GM20000 (cell line): ENCODE measurements at regions not wholly inside any gene's neighbourhood (a gene's known extent, or its start where the extent isn't known, plus 50 kb on each side); places are given as distances from the start of the nearest gene placed in this dataset.

Experiments used
- DNase-seq: peaks from one replicate; pipeline ENCODE4 v3.0.0; 2012; ENCODE audit warnings: low spot score
- CTCF ChIP-seq: IDR thresholded peaks from 2 replicates; pipeline ENCODE4 v1.5.1; 2012; ENCODE audit warnings: mild to moderate bottlenecking, control low read depth; ENCODE audit errors: extremely low read depth, missing control alignments

GRCh38 chr4:174110180-174110579 is 173.3 kb downstream of the FBXO8 start:
- no peak for TF ChIP-seq CTCF
- DNase-seq = no peak

- TF ChIP-seq CTCF = no peak
- no peak for DNase-seq
These were observed 175.6 kb downstream of the FBXO8 start for GRCh38 chr4:174107746-174108354.

GRCh38 chr4:174105202-174105601 is 178.3 kb downstream of the FBXO8 start:
- DNase-seq = no peak
- no peak for TF ChIP-seq CTCF

- no peak for TF ChIP-seq CTCF
- no peak for DNase-seq
These were observed 182.6 kb downstream of the FBXO8 start for GRCh38 chr4:174100910-174101309.

- no peak for DNase-seq
- no peak for TF ChIP-seq CTCF
These were observed 183.8 kb downstream of the FBXO8 start for GRCh38 chr4:174099712-174100111.

GRCh38 chr4:174096999-174097398 is 186.5 kb downstream of the FBXO8 start:
- DNase-seq = no peak
- no peak for TF ChIP-seq CTCF

- TF ChIP-seq CTCF = no peak
- DNase-seq = no peak
These were observed 187.0 kb downstream of the FBXO8 start for GRCh38 chr4:174096456-174096855.

- no peak for DNase-seq
- TF ChIP-seq CTCF = no peak
These were observed 192.3 kb downstream of the FBXO8 start for GRCh38 chr4:174091130-174091529.
